GM18870 (cell line): ENCODE measurements at regions not wholly inside any gene's neighbourhood (a gene's known extent, or its start where the extent isn't known, plus 50 kb on each side); places are given as distances from the start of the nearest gene placed in this dataset.

Experiments used
- ATAC-seq: cut with Tn5 transposase; IDR thresholded peaks from one replicate; pipeline ENCODE4 v1.9.1; 2021; ENCODE audit warnings: moderate library complexity; ENCODE audit not compliant: unreplicated experiment

- ATAC-seq: no peak
These were observed 406.5 kb downstream of the DUSP10 start for GRCh38 chr1:221335161-221336101.

GRCh38 chr1:221336126-221336525 lies 405.8 kb downstream of the DUSP10 start:
- ATAC-seq: no peak

- ATAC-seq: no peak
These were observed 404.8 kb downstream of the DUSP10 start for GRCh38 chr1:221337106-221337505.

GRCh38 chr1:221343136-221343535 lies 398.8 kb downstream of the DUSP10 start:
- no peak for ATAC-seq

GRCh38 chr1:221343607-221344006 lies 398.3 kb downstream of the DUSP10 start:
- ATAC-seq: no peak

GRCh38 chr1:221344693-221345092 lies 397.2 kb downstream of the DUSP10 start:
- no peak for ATAC-seq

GRCh38 chr1:221347706-221348105 lies 394.2 kb downstream of the DUSP10 start:
- ATAC-seq: no peak

GRCh38 chr1:221350091-221350490 lies 391.8 kb downstream of the DUSP10 start:
- ATAC-seq: no peak

GRCh38 chr1:221356693-221357092 lies 385.2 kb downstream of the DUSP10 start:
- ATAC-seq: no peak

GRCh38 chr1:221363039-221363438 lies 378.9 kb downstream of the DUSP10 start:
- no peak for ATAC-seq

GRCh38 chr1:221366495-221367110 lies 375.3 kb downstream of the DUSP10 start:
- no peak for ATAC-seq

- ATAC-seq: no peak
These were observed 370.2 kb downstream of the DUSP10 start for GRCh38 chr1:221371705-221372104.

- ATAC-seq: no peak
These were observed 368.1 kb downstream of the DUSP10 start for GRCh38 chr1:221373795-221374194.

- no peak for ATAC-seq
These were observed 365.6 kb downstream of the DUSP10 start for GRCh38 chr1:221376286-221376685.

GRCh38 chr1:221381910-221382623 lies 359.8 kb downstream of the DUSP10 start:
- ATAC-seq: no peak

- ATAC-seq: no peak
These were observed 349.4 kb downstream of the DUSP10 start for GRCh38 chr1:221392453-221392852.

- no peak for ATAC-seq
These were observed 347.8 kb downstream of the DUSP10 start for GRCh38 chr1:221394011-221394544.

GRCh38 chr1:221396526-221396925 lies 345.4 kb downstream of the DUSP10 start:
- no peak for ATAC-seq

- no peak for ATAC-seq
These were observed 344.7 kb downstream of the DUSP10 start for GRCh38 chr1:221397141-221397540.

GRCh38 chr1:221397606-221398005 lies 344.3 kb downstream of the DUSP10 start:
- ATAC-seq: no peak

GRCh38 chr1:221405146-221405545 lies 336.7 kb downstream of the DUSP10 start:
- ATAC-seq: no peak
